PC-3 (cell line): ENCODE measurements at regions not wholly inside any gene's neighbourhood (a gene's known extent, or its start where the extent isn't known, plus 50 kb on each side); places are given as distances from the start of the nearest gene placed in this dataset.

Experiments
- ATAC-seq: fragments of 200-7000 bp; cut with Tn5 transposase; 2 replicates; pipeline ENCODE4 v1.9.1; 2020; ENCODE audit warnings: mild to moderate bottlenecking, moderate library complexity
- BruUV-seq: library from RNA; stranded (reverse); fragments of 400-500 nt; replicated peaks from 2 replicates; lab custom pipeline; 2021; lab: Mats Ljungman, UMichigan
- CTCF ChIA-PET: fragments of 300-600 bp; sonication (Branson Sonifier 250); formaldehyde crosslinking; loops from one replicate; lab custom pipeline; 2022; ENCODE audit warnings: antibody characterized with exemption; lab: Charles Lee
- POLR2A ChIA-PET: fragments of 300-600 bp; sonication (Branson Sonifier 250); formaldehyde crosslinking; loops from one replicate; lab custom pipeline; 2022; ENCODE audit warnings: antibody characterized with exemption; ENCODE audit not compliant: unreplicated experiment; lab: Charles Lee
- DNase-seq: peaks from one replicate; pipeline ENCODE4 v3.0.0-alpha.2; 2015
- H2AFZ ChIP-seq: fragments of 300-600 bp; sonication (generic); 2 replicates; pipeline ENCODE4 v1.6.0; 2016; ENCODE audit warnings: antibody characterized with exemption, low read length
- H3F3A ChIP-seq: fragments of 300-600 bp; sonication (generic); one replicate; pipeline ENCODE4 v1.6.0; 2017; ENCODE audit warnings: antibody characterized with exemption, low read length, control low read depth, mild to moderate bottlenecking; ENCODE audit not compliant: unreplicated experiment
- H3K27ac ChIP-seq: fragments of 300-600 bp; sonication (generic); 2 replicates; pipeline ENCODE4 v1.5.1; 2016; ENCODE audit warnings: mild to moderate bottlenecking, low read length
- H3K27me3 ChIP-seq: fragments of 300-600 bp; sonication (generic); 2 replicates; pipeline ENCODE4 v1.6.1; 2016; ENCODE audit warnings: low read length, mixed read lengths
- H3K36me3 ChIP-seq: fragments of 300-600 bp; sonication (generic); 2 replicates; pipeline ENCODE4 v1.6.1; 2016; ENCODE audit warnings: low read depth, mixed run types, low read length, mixed read lengths
- H3K4me1 ChIP-seq: fragments of 300-600 bp; sonication (generic); 2 replicates; pipeline ENCODE4 v1.5.1; 2016; ENCODE audit warnings: low read length; ENCODE audit not compliant: insufficient read depth
- H3K4me2 ChIP-seq: fragments of 300-600 bp; sonication (generic); 2 replicates; pipeline ENCODE4 v1.6.0; 2016; ENCODE audit warnings: low read length
- H3K4me3 ChIP-seq: fragments of 300-600 bp; sonication (generic); 2 replicates; pipeline ENCODE4 v1.5.1; 2016; ENCODE audit warnings: mild to moderate bottlenecking, low read length, mixed read lengths
- H3K79me2 ChIP-seq: fragments of 300-600 bp; sonication (generic); 2 replicates; pipeline ENCODE4 v1.6.1; 2017; ENCODE audit warnings: low read length, mixed read lengths
- H3K9ac ChIP-seq: fragments of 300-600 bp; sonication (generic); 2 replicates; pipeline ENCODE4 v1.6.0; 2016; ENCODE audit warnings: mild to moderate bottlenecking, low read length
- H3K9me2 ChIP-seq: fragments of 300-600 bp; sonication (generic); replicated peaks from 2 replicates; pipeline ENCODE4 v1.6.1; 2016; ENCODE audit warnings: mixed run types, low read length, mixed read lengths
- H3K9me3 ChIP-seq: fragments of 300-600 bp; sonication (generic); 2 replicates; pipeline ENCODE4 v1.6.1; 2016; ENCODE audit warnings: low read length, mixed read lengths
- H4K20me1 ChIP-seq: fragments of 300-600 bp; sonication (generic); 2 replicates; pipeline ENCODE4 v1.6.1; 2016; ENCODE audit warnings: low read length, mixed read lengths
- EZH2 ChIP-seq: fragments of 300-600 bp; sonication (generic); IDR thresholded peaks from one replicate; pipeline ENCODE4 v1.6.1; 2017; ENCODE audit warnings: antibody characterized with exemption, mild to moderate bottlenecking, low read length; ENCODE audit not compliant: unreplicated experiment
- EZH2phosphoT487 ChIP-seq: fragments of 300-600 bp; sonication (generic); IDR thresholded peaks from 2 replicates; pipeline ENCODE4 v1.6.1; 2018; ENCODE audit warnings: mild to moderate bottlenecking, antibody characterized with exemption, low read length, borderline replicate concordance
- intact Hi-C: fragments of 100-400 bp; cut with micrococcal nuclease; formaldehyde crosslinking; loops from 2 replicates; pipeline ENCODE4 v1.9.0; 2023
- TF ChIP-seq, protein P1 (sequence below): fragments of 300-600 bp; sonication (generic); conservative IDR thresholded peaks from 2 replicates; pipeline ENCODE4 v1.5.1; 2017; ENCODE audit warnings: antibody characterized with exemption, low read depth, mild to moderate bottlenecking, low read length

DNA sequence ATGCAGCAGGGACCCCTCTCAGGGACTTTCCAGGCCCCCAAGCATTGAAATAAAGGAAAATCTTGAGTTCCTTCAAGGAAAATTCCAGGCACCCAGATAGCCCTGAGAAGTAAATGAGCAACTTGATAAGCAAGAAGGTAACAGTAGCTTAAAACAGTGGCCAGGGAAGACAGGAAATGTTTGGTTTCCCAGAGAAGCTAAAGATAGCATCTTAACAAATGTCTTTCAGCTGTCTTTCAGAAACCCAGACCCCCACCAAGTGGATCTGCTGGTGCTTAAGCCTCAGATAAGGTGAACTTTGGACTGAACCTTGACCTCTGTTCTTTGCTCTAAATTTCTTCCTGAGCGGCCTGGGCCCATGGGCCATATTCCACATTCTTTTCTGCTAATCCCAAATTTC lies 117.8 kb upstream of the CST7 start:
- Histone ChIP-seq H3K79me2 (no peaks in the 10 kb centered on the region), H2AFZ (no peak overlapping the region), H3K4me1 (no peaks in the 10 kb centered on the region), H3F3A (no peaks in the 10 kb centered on the region), H3K27ac (no peak overlapping the region), H3K36me3 (no peaks in the 10 kb centered on the region), H3K4me3 (no peak overlapping the region), H3K9me3 (no peaks in the 10 kb centered on the region), H3K9ac (no peak overlapping the region), H3K4me2 (no peak overlapping the region), H3K27me3 (peaks cover 77% of the 10 kb centered on the region), H4K20me1 (no peaks in the 10 kb centered on the region), H3K9me2 (no peaks in the 10 kb centered on the region)
- POLR2A ChIA-PET, result no interaction called here
- no TSS peak for BruUV-seq
- intact Hi-C loops, result no loop called here
- TF ChIP-seq, protein P1, sequence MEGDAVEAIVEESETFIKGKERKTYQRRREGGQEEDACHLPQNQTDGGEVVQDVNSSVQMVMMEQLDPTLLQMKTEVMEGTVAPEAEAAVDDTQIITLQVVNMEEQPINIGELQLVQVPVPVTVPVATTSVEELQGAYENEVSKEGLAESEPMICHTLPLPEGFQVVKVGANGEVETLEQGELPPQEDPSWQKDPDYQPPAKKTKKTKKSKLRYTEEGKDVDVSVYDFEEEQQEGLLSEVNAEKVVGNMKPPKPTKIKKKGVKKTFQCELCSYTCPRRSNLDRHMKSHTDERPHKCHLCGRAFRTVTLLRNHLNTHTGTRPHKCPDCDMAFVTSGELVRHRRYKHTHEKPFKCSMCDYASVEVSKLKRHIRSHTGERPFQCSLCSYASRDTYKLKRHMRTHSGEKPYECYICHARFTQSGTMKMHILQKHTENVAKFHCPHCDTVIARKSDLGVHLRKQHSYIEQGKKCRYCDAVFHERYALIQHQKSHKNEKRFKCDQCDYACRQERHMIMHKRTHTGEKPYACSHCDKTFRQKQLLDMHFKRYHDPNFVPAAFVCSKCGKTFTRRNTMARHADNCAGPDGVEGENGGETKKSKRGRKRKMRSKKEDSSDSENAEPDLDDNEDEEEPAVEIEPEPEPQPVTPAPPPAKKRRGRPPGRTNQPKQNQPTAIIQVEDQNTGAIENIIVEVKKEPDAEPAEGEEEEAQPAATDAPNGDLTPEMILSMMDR, result no peak
- TF ChIP-seq EZH2 (no peak), EZH2phosphoT487 (no peak)
- ATAC-seq (no peak), DNase-seq (no peak)
- CTCF ChIA-PET, result no interaction called here

DNA sequence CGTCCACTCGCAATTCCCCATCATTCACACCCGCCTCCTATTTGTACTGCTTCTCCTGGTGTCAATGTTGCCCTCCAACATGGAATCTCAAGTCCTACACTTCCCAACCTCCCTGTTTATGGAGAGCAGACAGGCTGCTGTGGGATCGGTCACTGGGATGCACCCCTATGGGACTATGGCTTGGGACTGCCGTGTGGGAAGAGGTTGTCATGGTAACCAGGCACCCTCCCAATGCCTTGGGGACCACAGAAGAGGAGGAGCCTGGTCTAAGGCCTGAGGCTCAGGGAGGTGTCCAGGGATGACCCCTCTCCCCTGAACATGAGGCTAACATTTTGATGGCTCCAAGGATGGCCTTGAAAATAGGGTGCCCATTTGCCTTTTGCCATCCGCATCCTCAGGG lies 116.6 kb upstream of the CST7 start:
- H3K9me3 ChIP-seq, result no peaks in the 10 kb centered on the region
- H3K27me3 ChIP-seq, result peaks cover 79% of the 10 kb centered on the region
- H2AFZ ChIP-seq, result no peak overlapping the region
- H3K4me2 ChIP-seq, result no peak overlapping the region
- no peaks in the 10 kb centered on the region for H3K79me2 ChIP-seq
- no peaks in the 10 kb centered on the region for H3F3A ChIP-seq
- POLR2A ChIA-PET, result no interaction called here
- no peaks in the 10 kb centered on the region for H3K9me2 ChIP-seq
- DNase-seq (no peak), ATAC-seq (no peak)
- no peaks in the 10 kb centered on the region for H4K20me1 ChIP-seq
- CTCF ChIA-PET, result no interaction called here
- no peak overlapping the region for H3K4me3 ChIP-seq
- intact Hi-C loops, result no loop called here
- H3K36me3 ChIP-seq, result no peaks in the 10 kb centered on the region
- H3K27ac ChIP-seq, result no peak overlapping the region
- TF ChIP-seq, protein P1, result no peak
- no peak for TF ChIP-seq EZH2phosphoT487
- TF ChIP-seq EZH2, result no peak
- no peak overlapping the region for H3K9ac ChIP-seq
- no peaks in the 10 kb centered on the region for H3K4me1 ChIP-seq
- no TSS peak for BruUV-seq

DNA sequence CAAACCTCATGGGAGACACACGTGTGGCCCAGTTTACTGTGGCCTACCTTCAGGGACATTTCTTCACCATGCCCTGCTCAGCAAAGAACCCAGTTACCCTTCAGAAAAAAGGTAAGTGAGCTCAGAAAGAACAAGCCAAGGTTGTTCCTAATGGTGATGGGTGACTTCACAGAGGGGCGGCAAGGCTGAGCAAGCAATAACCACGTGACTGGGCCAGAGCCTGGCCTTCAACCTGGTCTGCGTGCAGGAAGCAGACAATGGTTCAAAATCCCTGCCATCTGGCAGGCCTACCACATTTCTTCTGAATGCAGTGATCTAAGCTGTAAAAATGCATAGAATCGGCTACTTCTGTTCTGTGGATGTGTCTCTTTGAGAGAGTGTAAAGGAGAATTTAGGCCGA lies 115.5 kb upstream of the CST7 start:
- Histone ChIP-seq H3K36me3 (no peaks in the 10 kb centered on the region), H3F3A (no peaks in the 10 kb centered on the region), H3K4me1 (no peaks in the 10 kb centered on the region), H3K27me3 (peaks cover 81% of the 10 kb centered on the region), H3K4me2 (no peak overlapping the region), H3K9me3 (no peaks in the 10 kb centered on the region), H3K9ac (no peak overlapping the region), H3K27ac (no peak overlapping the region), H2AFZ (no peak overlapping the region), H3K9me2 (no peaks in the 10 kb centered on the region), H3K79me2 (no peaks in the 10 kb centered on the region), H4K20me1 (no peaks in the 10 kb centered on the region), H3K4me3 (no peak overlapping the region)
- POLR2A ChIA-PET, result no interaction called here
- BruUV-seq, result no TSS peak
- DNase-seq (no peak), ATAC-seq (no peak)
- intact Hi-C loops, result no loop called here
- CTCF ChIA-PET, result no interaction called here
- TF ChIP-seq EZH2 (no peak), EZH2phosphoT487 (no peak)
- TF ChIP-seq, protein P1, result no peak
